WERI-Rb-1 (cell line): ENCODE measurements at regions not wholly inside any gene's neighbourhood (a gene's known extent, or its start where the extent isn't known, plus 50 kb on each side); places are given as distances from the start of the nearest gene placed in this dataset.
A peak's percentile ranks its signal among the peaks of the same experiment; 100 is the strongest.

ENCODE experiments used
- DNase-seq: peaks from one replicate; pipeline ENCODE4 v3.0.0-alpha.2; 2020
- H3K27ac ChIP-seq: fragments of 250-450 bp; sonication (Bioruptor Pico); 2 replicates; pipeline ENCODE4 v1.5.1; 2020; ENCODE audit warnings: mild to moderate bottlenecking, moderate library complexity
- H3K27me3 ChIP-seq: fragments of 250-450 bp; sonication (Bioruptor Pico); 2 replicates; pipeline ENCODE4 v1.5.1; 2021; ENCODE audit warnings: mild to moderate bottlenecking, low read depth, moderate library complexity; ENCODE audit not compliant: insufficient read depth, severe bottlenecking
- H3K36me3 ChIP-seq: fragments of 250-450 bp; sonication (Bioruptor Pico); 2 replicates; pipeline ENCODE4 v1.5.1; 2020; ENCODE audit warnings: mild to moderate bottlenecking, moderate library complexity
- H3K4me3 ChIP-seq: 2 replicates; pipeline ENCODE4 v1.5.1; 2011; ENCODE audit warnings: low read depth, mild to moderate bottlenecking, control low read depth, low read length
- H3K9me3 ChIP-seq: fragments of 250-450 bp; sonication (Bioruptor Pico); 2 replicates; pipeline ENCODE4 v1.5.1; 2021; ENCODE audit warnings: mild to moderate bottlenecking, moderate library complexity; ENCODE audit not compliant: severe bottlenecking
- TF ChIP-seq, protein P1 (sequence below): IDR thresholded peaks from 2 replicates; pipeline ENCODE4 v1.5.1; 2011; ENCODE audit warnings: low read depth, mild to moderate bottlenecking, control low read depth, inconsistent platforms, low read length

DNA sequence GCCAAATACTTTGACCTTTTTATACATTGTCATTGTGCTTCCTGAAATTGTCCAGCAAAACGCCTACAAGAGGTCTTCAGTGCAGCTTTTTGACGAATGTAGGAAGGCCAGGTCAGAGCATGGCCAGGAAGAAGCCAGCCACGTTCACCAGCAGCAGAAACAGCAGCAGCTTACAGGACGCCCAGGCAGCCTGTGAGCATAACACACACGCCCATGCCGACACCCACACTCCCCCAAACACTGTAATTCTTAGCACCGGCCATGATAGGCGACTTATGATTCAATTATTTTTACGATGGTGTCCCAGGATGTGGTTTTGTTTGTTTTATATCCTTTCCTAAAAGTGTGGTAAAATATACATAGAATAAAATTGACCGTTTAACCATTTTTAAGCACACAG, 249.1 kb upstream of the SALL3 start:
- Histone ChIP-seq H3K27me3 (no peaks in the 10 kb centered on the region), H3K27ac (no peak overlapping the region), H3K4me3 (no peak overlapping the region), H3K9me3 (no peaks in the 10 kb centered on the region), H3K36me3 (no peaks in the 10 kb centered on the region)
- DNase-seq = peak; percentile 3
- TF ChIP-seq, protein P1, sequence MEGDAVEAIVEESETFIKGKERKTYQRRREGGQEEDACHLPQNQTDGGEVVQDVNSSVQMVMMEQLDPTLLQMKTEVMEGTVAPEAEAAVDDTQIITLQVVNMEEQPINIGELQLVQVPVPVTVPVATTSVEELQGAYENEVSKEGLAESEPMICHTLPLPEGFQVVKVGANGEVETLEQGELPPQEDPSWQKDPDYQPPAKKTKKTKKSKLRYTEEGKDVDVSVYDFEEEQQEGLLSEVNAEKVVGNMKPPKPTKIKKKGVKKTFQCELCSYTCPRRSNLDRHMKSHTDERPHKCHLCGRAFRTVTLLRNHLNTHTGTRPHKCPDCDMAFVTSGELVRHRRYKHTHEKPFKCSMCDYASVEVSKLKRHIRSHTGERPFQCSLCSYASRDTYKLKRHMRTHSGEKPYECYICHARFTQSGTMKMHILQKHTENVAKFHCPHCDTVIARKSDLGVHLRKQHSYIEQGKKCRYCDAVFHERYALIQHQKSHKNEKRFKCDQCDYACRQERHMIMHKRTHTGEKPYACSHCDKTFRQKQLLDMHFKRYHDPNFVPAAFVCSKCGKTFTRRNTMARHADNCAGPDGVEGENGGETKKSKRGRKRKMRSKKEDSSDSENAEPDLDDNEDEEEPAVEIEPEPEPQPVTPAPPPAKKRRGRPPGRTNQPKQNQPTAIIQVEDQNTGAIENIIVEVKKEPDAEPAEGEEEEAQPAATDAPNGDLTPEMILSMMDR = no peak

DNA sequence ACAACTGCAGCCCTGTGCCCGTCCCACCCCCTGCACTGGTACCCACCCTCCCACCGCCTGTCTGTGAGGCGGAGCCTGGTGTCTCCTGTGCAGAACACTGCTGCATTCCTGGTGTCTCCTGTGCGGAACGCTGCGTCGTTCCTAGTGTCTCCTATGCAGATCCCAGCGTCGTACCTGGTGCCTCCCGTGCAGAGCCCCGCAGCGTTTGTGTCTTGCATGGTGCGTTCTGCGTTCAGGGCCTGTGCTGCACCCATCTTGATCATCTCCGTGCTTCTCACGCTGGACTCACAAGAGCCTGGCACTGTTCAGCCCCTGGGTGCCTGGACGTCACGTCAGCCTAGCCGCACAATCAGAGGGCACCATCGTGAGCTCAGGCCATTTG, 248.6 kb upstream of the SALL3 start:
- Histone ChIP-seq H3K27ac (no peak overlapping the region), H3K36me3 (no peaks in the 10 kb centered on the region), H3K27me3 (no peaks in the 10 kb centered on the region), H3K4me3 (no peak overlapping the region), H3K9me3 (no peaks in the 10 kb centered on the region)
- TF ChIP-seq, protein P1 = no peak
- DNase-seq = no peak

DNA sequence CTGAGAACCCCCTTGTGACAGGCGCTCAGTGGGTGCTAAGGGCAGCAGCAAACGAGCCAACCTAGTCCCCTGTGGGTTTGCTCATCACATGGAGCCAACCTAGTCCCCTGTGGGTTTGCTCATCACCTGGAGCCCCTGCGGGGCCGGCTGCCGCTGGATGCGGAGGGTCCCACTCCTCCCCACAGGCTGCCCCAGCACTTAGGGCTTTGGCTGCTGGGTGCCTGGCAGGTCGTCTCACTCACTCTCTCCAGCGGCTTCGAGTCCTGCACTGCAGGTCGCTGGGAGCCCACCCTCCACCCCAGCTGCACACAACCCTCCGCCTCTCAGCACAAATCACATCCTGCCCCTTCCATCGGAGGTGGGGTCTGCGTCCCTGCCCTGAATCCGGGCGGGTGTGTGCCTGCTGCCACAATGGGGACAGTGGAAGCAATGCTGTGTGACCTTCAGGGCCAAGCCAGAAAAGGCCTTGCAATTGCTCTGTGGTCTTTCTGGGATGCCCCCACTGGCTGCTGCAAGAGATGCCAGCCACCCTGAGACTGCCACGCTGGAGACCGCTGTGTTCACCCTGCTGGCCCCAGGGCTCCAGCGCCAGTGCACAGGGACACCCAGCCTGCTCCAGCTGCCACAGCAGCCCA, 248.1 kb upstream of the SALL3 start:
- H3K36me3 ChIP-seq = no peaks in the 10 kb centered on the region
- H3K27ac ChIP-seq = no peak overlapping the region
- no peaks in the 10 kb centered on the region for H3K27me3 ChIP-seq
- TF ChIP-seq, protein P1 = no peak
- peak; percentile 5 for DNase-seq
- no peak overlapping the region for H3K4me3 ChIP-seq
- H3K9me3 ChIP-seq = no peaks in the 10 kb centered on the region

DNA sequence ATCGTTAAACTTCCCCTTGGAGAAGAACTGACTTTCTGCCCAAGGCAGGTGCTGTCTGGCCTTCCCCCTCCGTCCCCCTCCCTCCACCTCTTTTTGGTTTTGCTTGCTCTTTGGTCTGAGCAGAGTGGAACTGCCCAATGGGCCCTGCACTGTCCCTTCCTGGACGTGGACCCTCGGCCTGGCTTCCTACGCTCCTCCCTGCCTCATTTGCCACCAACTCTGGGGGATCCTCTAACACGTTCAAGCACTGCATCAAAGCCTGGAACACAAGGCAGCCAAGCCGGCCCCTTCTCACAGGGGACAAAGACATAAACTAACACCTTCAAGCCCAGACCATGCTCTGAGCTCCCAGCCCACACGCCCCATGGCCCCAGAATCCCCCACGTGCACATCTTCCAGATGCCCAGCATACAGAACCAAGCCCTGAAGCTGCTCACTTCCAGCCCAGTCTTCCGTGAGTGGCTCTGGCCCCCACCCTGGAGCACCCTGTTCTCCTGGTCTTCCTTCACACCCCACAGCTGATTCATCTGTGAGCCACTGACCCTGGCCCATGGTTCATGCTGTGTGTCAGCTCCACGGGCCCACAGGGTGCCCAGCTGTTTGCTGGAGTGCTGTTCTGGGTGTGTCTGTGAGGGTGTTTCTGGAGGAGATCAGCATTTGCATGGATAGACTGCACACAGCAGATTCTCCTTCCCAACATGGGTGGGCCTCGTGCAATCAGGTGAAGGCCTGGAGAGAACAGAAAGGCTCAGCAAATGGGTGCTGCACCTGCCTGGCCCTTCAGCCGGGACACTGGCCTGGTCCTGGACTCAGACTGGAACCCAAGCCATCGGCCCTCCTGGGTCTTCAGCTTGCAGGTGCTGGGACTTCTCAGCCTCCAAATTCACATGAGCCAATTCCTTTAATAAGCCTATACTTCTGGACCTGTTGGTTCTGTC, 247.1 kb upstream of the SALL3 start:
- Histone ChIP-seq H3K4me3 (no peak overlapping the region), H3K36me3 (no peaks in the 10 kb centered on the region), H3K27ac (no peak overlapping the region), H3K27me3 (no peaks in the 10 kb centered on the region), H3K9me3 (no peaks in the 10 kb centered on the region)
- TF ChIP-seq, protein P1 = no peak
- peak; percentile 4 for DNase-seq

DNA sequence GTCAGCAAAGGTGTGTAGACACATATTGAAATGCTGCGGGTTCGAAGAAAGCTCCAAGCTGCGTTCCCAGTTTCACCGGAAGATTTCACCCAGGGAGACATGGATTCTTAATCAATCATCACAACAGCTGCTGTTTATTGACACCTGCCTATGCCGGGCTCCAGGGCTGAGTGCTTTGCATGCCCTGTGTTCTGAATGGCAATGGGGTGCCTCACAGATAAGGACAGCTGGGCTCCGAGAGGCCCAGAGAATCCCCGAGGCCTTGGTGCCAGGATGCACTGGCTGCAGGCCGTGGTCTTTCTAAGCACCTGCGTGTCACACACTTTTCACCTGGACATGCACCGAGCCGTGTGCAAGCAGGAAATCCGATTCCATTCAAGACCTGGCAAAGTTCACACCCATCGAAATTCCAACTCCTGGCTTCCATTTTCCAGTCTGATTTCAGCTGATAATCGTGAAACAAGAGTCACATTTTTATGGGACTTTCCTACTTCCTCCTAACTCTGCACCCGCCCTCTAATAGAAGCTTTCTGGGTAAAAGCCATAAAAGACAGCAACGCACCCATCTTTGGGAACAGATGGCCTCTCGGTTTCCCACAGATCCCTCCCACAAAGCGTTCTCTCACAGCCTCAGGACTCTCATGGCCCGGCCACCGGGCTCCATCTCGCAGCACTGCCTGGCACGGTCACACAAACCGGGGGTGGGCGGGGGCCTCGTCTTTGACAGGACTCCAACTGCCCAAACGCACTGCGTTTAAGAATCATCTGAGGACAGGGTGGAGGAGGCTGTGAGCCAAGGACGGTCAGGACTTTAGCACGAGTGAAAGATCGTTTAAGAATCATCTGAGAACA, 245.6 kb upstream of the SALL3 start:
- Histone ChIP-seq H3K4me3 (no peak overlapping the region), H3K36me3 (no peaks in the 10 kb centered on the region), H3K9me3 (no peaks in the 10 kb centered on the region), H3K27ac (no peak overlapping the region), H3K27me3 (no peaks in the 10 kb centered on the region)
- DNase-seq = peak; percentile 4
- TF ChIP-seq, protein P1 = no peak
